Neural cell (in vitro differentiated cells): ENCODE measurements at regions not wholly inside any gene's neighbourhood (a gene's known extent, or its start where the extent isn't known, plus 50 kb on each side); places are given as distances from the start of the nearest gene placed in this dataset.

Experiments used
- EZH2 ChIP-seq: fragments of 200-600, 300-800 bp; shearing (Covaris generic), sonication (generic); IDR thresholded peaks from 2 replicates; pipeline ENCODE4 v1.6.1; 2014; ENCODE audit warnings: antibody characterized with exemption, low read length, borderline replicate concordance, mild to moderate bottlenecking; ENCODE audit not compliant: insufficient read depth, poor library complexity, severe bottlenecking
- TF ChIP-seq, protein P1 (sequence below): fragments of 450-650 bp; IDR thresholded peaks from 2 replicates; pipeline ENCODE4 v1.5.1; 2014; ENCODE audit warnings: antibody characterized with exemption, mild to moderate bottlenecking, moderate library complexity; ENCODE audit not compliant: poor library complexity, severe bottlenecking

DNA sequence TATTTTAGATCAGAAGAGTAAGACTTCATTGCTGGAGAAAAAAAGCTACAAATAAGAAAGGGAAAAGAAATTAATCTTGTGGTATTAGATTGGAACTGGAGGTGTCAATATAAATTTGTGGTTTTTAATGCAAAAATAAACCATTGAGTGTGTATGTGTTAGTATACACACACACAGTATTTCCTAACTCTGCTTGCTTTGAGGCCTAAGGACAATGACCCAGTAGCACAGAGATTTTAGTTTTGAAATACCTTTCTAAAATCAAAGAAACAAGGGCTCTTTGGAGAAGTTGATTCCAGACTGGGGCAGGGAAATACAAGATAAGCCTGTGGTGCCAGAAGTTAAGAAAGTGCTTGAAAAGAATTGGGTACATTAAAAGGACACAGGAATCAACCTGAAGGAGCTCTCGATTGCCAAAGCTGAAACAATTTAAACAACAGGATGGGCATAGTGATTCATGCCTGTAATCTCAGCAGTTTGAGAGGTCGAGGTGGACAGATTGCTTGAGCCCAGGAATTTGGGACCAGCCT is 84.6 kb upstream of the DTNBP1 start:
- TF ChIP-seq, protein P1, sequence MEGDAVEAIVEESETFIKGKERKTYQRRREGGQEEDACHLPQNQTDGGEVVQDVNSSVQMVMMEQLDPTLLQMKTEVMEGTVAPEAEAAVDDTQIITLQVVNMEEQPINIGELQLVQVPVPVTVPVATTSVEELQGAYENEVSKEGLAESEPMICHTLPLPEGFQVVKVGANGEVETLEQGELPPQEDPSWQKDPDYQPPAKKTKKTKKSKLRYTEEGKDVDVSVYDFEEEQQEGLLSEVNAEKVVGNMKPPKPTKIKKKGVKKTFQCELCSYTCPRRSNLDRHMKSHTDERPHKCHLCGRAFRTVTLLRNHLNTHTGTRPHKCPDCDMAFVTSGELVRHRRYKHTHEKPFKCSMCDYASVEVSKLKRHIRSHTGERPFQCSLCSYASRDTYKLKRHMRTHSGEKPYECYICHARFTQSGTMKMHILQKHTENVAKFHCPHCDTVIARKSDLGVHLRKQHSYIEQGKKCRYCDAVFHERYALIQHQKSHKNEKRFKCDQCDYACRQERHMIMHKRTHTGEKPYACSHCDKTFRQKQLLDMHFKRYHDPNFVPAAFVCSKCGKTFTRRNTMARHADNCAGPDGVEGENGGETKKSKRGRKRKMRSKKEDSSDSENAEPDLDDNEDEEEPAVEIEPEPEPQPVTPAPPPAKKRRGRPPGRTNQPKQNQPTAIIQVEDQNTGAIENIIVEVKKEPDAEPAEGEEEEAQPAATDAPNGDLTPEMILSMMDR, result no peak
- TF ChIP-seq EZH2, result no peak
